ENCODE measurements at regions not wholly inside any gene's neighbourhood (a gene's known extent, or its start where the extent isn't known, plus 50 kb on each side); places are given as distances from the start of the nearest gene placed in this dataset.

- no peak for DNase-seq
Observed at GRCh38 chr5:129406440-129406839, 53.7 kb upstream of the ADAMTS19 start.
